ENCODE measurements at regions not wholly inside any gene's neighbourhood (a gene's known extent, or its start where the extent isn't known, plus 50 kb on each side); places are given as distances from the start of the nearest gene placed in this dataset.

DNA sequence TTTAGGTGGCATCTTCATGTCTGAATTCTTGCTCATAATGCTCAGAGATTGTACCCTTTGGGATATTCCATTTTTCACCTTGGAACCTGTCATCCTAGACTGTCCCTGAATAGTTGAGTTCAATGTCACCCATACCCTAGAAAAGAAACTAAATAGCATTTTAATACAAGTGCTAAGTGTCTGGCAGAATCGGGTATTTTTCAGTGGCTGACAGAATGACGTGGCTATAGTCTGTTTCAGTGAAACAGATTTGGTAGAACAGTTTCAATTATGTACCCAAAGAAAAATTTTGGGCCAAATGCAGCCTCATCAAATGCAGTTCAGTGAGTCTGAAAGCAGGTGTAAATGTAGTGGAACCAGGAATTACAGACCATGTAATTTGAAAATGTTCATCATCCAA is 1041.2 kb downstream of the DTWD2 start:
- no peak for DNase-seq
- TF ChIP-seq POLR2A (IDR thresholded peaks at IDR 0.05): no peak
- TF ChIP-seq, protein P1, sequence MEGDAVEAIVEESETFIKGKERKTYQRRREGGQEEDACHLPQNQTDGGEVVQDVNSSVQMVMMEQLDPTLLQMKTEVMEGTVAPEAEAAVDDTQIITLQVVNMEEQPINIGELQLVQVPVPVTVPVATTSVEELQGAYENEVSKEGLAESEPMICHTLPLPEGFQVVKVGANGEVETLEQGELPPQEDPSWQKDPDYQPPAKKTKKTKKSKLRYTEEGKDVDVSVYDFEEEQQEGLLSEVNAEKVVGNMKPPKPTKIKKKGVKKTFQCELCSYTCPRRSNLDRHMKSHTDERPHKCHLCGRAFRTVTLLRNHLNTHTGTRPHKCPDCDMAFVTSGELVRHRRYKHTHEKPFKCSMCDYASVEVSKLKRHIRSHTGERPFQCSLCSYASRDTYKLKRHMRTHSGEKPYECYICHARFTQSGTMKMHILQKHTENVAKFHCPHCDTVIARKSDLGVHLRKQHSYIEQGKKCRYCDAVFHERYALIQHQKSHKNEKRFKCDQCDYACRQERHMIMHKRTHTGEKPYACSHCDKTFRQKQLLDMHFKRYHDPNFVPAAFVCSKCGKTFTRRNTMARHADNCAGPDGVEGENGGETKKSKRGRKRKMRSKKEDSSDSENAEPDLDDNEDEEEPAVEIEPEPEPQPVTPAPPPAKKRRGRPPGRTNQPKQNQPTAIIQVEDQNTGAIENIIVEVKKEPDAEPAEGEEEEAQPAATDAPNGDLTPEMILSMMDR (IDR thresholded peaks at IDR 0.05): no peak
- no peak overlapping the region for H3K27ac ChIP-seq
- no peaks in the 10 kb centered on the region for H3K4me1 ChIP-seq
- no peaks in the 10 kb centered on the region for H3K36me3 ChIP-seq
- no peaks in the 10 kb centered on the region for H3K9me3 ChIP-seq
- H3K4me3 ChIP-seq (replicated peaks in 1 of 3): no peak overlapping the region
- H3K27me3 ChIP-seq: no peaks in the 10 kb centered on the region
- intact Hi-C loops (cut with DNase I): no loop called here
- 83 to 92% methylated on average over 2 of the region's 2 CpGs for WGBS, 2 donors

DNA sequence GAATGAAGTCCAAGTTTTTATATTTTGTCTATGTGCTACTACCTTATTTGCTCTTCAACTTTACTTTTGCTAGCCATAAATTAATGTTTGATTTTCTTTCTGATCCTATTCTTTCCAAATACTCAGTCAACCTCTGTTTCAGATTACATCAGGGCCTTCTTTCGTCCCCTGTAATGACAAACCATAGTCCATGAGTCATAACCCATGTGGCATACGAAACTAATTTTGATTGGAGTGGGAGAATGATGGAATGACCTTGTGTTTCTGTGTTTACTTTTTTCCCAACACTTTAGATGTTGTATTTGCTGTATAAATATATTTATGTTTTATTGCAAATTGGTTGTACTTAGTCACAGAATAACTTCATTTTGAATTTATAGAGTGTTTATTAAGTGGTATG is 1043.1 kb downstream of the DTWD2 start:
- Histone ChIP-seq H3K4me1 (no peaks in the 10 kb centered on the region), H3K27me3 (no peaks in the 10 kb centered on the region), H3K4me3 (replicated peaks in 1 of 3) (no peak overlapping the region), H3K27ac (no peak overlapping the region), H3K9me3 (no peaks in the 10 kb centered on the region), H3K36me3 (no peaks in the 10 kb centered on the region)
- 81 to 89% methylated on average over 2 of the region's 2 CpGs for WGBS, 2 donors
- no peak for TF ChIP-seq POLR2A (IDR thresholded peaks at IDR 0.05)
- TF ChIP-seq, protein P1 (IDR thresholded peaks at IDR 0.05): no peak
- intact Hi-C loops (cut with DNase I): no loop called here
- DNase-seq: no peak

DNA sequence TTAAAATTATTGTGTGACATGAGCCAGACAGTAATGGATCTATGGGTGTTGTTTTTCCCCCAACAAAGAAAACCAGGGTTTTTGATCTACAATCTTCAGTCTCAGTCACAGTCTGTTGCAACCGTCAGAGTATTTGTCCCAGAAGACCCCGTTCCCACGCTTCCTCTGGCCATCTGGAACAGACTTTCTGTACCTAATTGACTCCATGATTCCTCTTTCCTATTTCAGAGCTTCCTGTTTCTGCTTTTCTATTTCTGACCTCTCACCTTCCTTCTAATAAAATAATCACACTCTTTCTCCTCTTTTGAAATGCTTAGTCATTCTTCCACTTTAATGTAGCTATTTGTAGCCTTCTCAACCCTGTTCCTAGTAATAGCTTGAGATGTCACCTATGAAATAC is 1044.8 kb downstream of the DTWD2 start:
- intact Hi-C loops (cut with DNase I): no loop called here
- Histone ChIP-seq H3K4me1 (no peaks in the 10 kb centered on the region), H3K27ac (no peak overlapping the region), H3K4me3 (replicated peaks in 1 of 3) (no peak overlapping the region), H3K9me3 (no peaks in the 10 kb centered on the region), H3K27me3 (no peaks in the 10 kb centered on the region), H3K36me3 (no peaks in the 10 kb centered on the region)
- no peak for DNase-seq
- TF ChIP-seq, protein P1 (IDR thresholded peaks at IDR 0.05): no peak
- no peak for TF ChIP-seq POLR2A (IDR thresholded peaks at IDR 0.05)
- WGBS, 2 donors: 47 to 53% methylated on average over 3 of the region's 3 CpGs

DNA sequence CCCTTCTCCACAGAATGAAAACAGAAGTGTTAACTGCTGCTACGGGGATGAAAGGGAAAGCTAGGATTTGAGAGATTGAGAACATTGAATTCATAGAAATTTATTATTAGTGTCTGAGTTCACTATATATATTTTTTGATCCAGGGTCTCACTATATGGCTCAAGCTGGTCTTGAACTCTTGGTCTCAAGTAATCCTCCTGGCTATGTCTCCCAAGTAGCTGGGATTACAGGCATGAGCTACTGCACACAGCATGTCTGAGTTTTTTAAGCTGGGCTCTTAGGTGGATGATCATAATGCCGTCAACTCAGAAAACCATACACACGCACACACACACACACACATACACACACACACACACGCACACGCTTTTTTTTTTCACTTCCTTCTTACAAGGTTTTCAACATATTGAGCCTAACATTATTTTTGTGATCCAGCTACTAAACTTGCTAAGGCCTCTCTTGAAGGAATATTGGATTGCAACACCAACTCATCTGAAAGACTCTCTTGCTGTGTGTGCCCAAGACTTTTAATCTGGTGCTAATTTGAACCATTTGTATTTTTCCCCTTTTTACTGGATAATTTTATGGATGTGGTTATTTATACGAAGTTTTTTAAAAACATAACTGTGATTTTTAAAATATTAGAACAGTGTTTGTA is 1045.4 kb downstream of the DTWD2 start:
- no peak overlapping the region for H3K27ac ChIP-seq
- intact Hi-C loops (cut with DNase I): no loop called here
- no peaks in the 10 kb centered on the region for H3K9me3 ChIP-seq
- no peaks in the 10 kb centered on the region for H3K36me3 ChIP-seq
- no peaks in the 10 kb centered on the region for H3K27me3 ChIP-seq
- H3K4me1 ChIP-seq: no peaks in the 10 kb centered on the region
- TF ChIP-seq, protein P1 (IDR thresholded peaks at IDR 0.05): no peak
- no peak for TF ChIP-seq POLR2A (IDR thresholded peaks at IDR 0.05)
- 78 to 79% methylated on average over 6 of the region's 6 CpGs for WGBS, 2 donors
- no peak for DNase-seq
- no peak overlapping the region for H3K4me3 ChIP-seq (replicated peaks in 1 of 3)

DNA sequence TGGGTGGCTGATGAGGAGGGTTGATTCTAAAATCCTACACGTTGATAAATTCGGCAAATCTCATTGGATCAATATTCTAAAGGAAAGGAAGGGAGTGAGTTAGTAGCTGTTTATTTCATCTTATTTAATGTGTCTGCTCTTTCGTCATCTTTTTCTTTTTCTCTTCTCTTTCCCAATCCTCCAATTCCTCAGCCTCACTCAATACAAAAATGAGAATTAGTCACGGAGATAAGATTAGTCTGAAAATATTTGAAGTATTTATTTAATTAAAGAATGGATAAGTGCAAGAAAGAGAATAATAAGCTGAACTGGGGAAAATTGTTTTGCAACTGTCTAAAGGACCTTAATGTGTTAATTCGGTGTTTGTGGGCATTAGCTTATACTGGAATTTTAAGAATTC is 1095.1 kb downstream of the DTWD2 start:
- Histone ChIP-seq H3K27ac (no peak overlapping the region), H3K4me3 (replicated peaks in 1 of 3) (no peak overlapping the region), H3K9me3 (no peaks in the 10 kb centered on the region), H3K36me3 (no peaks in the 10 kb centered on the region), H3K4me1 (no peaks in the 10 kb centered on the region), H3K27me3 (no peaks in the 10 kb centered on the region)
- 89 to 90% methylated on average over 5 of the region's 5 CpGs for WGBS, 2 donors
- intact Hi-C loops (cut with DNase I): no loop called here
- TF ChIP-seq, protein P1 (IDR thresholded peaks at IDR 0.05): no peak
- TF ChIP-seq POLR2A (IDR thresholded peaks at IDR 0.05): no peak
- DNase-seq: no peak

All from thyroid gland (tissue), 4 donors.